ENCODE measurements at regions not wholly inside any gene's neighbourhood (a gene's known extent, or its start where the extent isn't known, plus 50 kb on each side); places are given as distances from the start of the nearest gene placed in this dataset.
"Not testable (repeated sequence)": the region's sequence is repeated elsewhere in the genome, so short reads cannot be mapped to it uniquely, and the experiment has no call there.

DNA sequence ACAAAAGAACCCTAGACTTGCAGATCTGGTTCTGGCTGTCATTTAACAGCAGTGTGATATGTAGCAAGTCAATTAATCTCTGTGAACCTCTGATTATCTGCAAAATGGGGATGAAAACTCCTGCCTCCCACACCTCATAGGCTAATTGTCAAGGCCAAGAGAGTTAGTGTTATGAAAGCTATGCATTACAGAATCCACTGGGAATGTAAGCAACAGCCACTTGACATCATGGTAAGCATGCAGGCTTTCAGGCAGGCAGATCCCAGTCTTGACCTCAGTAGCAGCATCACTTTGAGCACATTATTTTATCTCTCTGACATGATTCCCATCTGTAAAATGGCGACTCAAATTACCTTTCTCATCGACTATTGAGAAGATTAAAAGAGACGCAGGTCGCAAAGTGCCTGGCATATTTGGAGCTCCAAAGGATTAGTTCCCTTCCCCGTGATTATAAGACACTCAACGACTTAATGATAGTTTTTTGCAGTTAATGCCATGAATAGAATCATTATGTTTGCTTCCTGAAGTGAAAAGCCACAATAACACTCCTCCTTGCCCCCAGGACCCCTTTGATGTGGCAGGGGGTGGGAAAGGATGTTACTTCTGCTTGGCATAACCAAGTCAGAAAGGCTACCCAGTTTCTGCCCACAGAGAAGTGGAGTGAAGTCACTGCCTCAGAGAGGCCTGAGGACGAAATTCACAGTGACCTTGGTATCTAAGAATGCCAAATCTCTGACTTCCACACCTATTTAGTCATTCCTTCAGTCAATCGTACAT, 273.0 kb upstream of the NFIA start:
- no peak overlapping the region for H3K4me3 ChIP-seq
- no peaks in the 10 kb centered on the region for H3K36me3 ChIP-seq
- 76% methylated on average over 8 of the region's 8 CpGs for WGBS
- no peak for DNase-seq (ENCODE audit: low spot score in 2 of 2)
- no peaks in the 10 kb centered on the region for H3K9me3 ChIP-seq
- no peak overlapping the region for H3K27ac ChIP-seq
- H3K27me3 ChIP-seq: no peaks in the 10 kb centered on the region
- TF ChIP-seq, protein P1, sequence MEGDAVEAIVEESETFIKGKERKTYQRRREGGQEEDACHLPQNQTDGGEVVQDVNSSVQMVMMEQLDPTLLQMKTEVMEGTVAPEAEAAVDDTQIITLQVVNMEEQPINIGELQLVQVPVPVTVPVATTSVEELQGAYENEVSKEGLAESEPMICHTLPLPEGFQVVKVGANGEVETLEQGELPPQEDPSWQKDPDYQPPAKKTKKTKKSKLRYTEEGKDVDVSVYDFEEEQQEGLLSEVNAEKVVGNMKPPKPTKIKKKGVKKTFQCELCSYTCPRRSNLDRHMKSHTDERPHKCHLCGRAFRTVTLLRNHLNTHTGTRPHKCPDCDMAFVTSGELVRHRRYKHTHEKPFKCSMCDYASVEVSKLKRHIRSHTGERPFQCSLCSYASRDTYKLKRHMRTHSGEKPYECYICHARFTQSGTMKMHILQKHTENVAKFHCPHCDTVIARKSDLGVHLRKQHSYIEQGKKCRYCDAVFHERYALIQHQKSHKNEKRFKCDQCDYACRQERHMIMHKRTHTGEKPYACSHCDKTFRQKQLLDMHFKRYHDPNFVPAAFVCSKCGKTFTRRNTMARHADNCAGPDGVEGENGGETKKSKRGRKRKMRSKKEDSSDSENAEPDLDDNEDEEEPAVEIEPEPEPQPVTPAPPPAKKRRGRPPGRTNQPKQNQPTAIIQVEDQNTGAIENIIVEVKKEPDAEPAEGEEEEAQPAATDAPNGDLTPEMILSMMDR (IDR thresholded peaks at IDR 0.05): no peak
- TF ChIP-seq POLR2A (IDR thresholded peaks at IDR 0.05) (no peak), EP300 (IDR thresholded peaks at IDR 0.05) (no peak), POLR2AphosphoS5 (IDR thresholded peaks at IDR 0.05) (no peak)
- H3K4me1 ChIP-seq: no peaks in the 10 kb centered on the region

DNA sequence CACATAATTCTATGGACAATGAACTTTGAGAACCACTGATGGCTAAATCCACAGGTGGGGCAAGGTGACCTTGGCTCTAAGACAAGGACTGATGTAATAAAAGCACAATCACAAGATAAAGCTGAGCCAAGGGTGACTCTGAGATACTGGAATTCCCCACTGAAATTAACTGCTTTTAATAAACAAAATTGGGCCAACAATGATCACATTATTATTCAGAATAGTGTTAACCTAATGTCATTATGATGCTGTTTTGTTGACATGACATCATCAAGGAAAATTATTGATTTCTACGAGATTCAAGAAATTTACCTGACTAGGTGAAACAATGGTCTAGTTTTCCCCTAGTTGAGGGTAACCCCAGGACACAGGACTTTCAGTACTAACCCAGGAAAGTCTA, 273.7 kb upstream of the NFIA start:
- Histone ChIP-seq H3K9me3 (no peaks in the 10 kb centered on the region), H3K27me3 (no peaks in the 10 kb centered on the region)
- WGBS: 74% methylated on average over 1 of the region's 1 CpG

DNA sequence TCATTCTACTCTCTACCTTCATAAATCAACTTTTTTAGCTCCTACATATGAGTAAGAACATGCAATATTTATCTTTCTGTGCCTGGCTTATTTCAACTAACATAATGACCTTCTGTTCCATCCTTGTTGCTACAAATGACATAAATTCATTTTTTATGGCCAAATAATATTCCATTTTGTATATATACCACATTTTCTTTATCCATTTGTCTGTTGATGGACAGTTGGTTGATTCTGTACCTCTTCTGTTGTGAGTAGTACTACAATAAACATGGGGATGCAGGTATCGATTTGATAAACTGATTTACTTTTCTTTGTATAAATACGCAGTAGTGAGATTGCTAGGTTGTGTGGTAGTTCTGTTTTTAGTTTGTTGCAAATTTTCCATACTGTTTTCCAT, 279.5 kb upstream of the NFIA start:
- no peak for TF ChIP-seq POLR2AphosphoS5 (IDR thresholded peaks at IDR 0.05)
- TF ChIP-seq POLR2A (IDR thresholded peaks at IDR 0.05): no peak
- TF ChIP-seq, protein P1 (IDR thresholded peaks at IDR 0.05): no peak
- no peak for TF ChIP-seq EP300 (IDR thresholded peaks at IDR 0.05)

More for the DNA sequence above, 273.7 kb upstream of the NFIA start:
- Histone ChIP-seq H3K4me1 (no peaks in the 10 kb centered on the region), H3K4me3 (no peak overlapping the region), H3K27ac (no peak overlapping the region), H3K36me3 (no peaks in the 10 kb centered on the region)
- TF ChIP-seq EP300 (IDR thresholded peaks at IDR 0.05): no peak
- TF ChIP-seq POLR2A (IDR thresholded peaks at IDR 0.05): no peak
- TF ChIP-seq, protein P1 (IDR thresholded peaks at IDR 0.05): no peak
- no peak for TF ChIP-seq POLR2AphosphoS5 (IDR thresholded peaks at IDR 0.05)
- DNase-seq (ENCODE audit: low spot score in 2 of 2): no peak

DNA sequence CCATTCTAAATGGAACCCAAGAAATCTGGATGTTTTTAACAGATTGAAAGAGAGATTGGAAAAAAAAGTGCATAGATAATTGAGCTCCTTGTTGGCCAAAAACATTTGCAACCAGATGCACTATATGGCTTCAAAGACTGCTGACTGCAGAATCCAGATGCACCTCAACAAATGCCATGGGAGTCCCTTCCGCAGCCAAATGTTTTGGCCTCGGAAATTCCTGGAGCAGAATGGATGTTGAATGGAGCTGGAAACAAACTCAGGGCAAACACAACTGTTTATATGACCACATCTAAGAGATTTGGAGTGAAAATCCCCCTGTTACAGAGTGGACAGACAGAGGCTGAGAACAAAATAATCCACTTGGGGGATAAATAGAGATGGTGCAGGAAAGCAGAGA, 285.0 kb upstream of the NFIA start:
- 56% methylated on average over 2 of the region's 2 CpGs for WGBS
- Histone ChIP-seq H3K9me3 (no peaks in the 10 kb centered on the region), H3K36me3 (no peaks in the 10 kb centered on the region), H3K27me3 (no peaks in the 10 kb centered on the region), H3K4me1 (no peaks in the 10 kb centered on the region), H3K27ac (no peak overlapping the region), H3K4me3 (no peak overlapping the region)
- TF ChIP-seq, protein P1 (IDR thresholded peaks at IDR 0.05): no peak
- TF ChIP-seq POLR2AphosphoS5 (IDR thresholded peaks at IDR 0.05): no peak
- TF ChIP-seq EP300 (IDR thresholded peaks at IDR 0.05): no peak
- TF ChIP-seq POLR2A (IDR thresholded peaks at IDR 0.05): no peak
- DNase-seq (ENCODE audit: low spot score in 2 of 2): no peak

More for the DNA sequence above, 279.5 kb upstream of the NFIA start:
- WGBS: 99% methylated on average over 2 of the region's 2 CpGs
- Histone ChIP-seq H3K9me3 (no peaks in the 10 kb centered on the region), H3K4me3 (no peak overlapping the region), H3K27ac (no peak overlapping the region), H3K4me1 (no peaks in the 10 kb centered on the region), H3K36me3 (no peaks in the 10 kb centered on the region), H3K27me3 (no peaks in the 10 kb centered on the region)
- no peak for DNase-seq (ENCODE audit: low spot score in 2 of 2)

DNA sequence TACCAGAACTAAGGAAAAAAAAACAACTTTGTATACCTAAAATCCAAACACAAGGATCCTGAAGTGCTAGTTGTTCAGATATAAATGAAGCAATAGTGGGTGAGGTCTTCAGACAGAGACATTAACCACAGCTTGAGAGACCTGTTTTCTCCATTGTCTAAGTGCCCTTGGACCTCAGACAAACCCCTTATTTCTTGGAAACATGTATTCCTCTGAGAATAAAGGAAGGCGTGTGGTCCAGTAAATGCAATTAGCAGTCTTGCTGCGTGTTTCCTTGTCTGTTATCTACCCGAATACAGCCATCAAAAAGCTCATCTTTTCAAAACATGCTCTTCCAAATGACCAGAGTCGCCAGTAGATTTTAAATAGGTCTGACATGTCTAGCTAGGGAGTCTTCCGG, 291.1 kb upstream of the NFIA start:
- WGBS: 76% methylated on average over 5 of the region's 5 CpGs
- no peak for DNase-seq (ENCODE audit: low spot score in 2 of 2)
- Histone ChIP-seq H3K4me3 (no peak overlapping the region), H3K27ac (no peak overlapping the region), H3K4me1 (no peaks in the 10 kb centered on the region), H3K36me3 (no peaks in the 10 kb centered on the region), H3K9me3 (no peaks in the 10 kb centered on the region), H3K27me3 (no peaks in the 10 kb centered on the region)
- no peak for TF ChIP-seq POLR2A (IDR thresholded peaks at IDR 0.05)
- TF ChIP-seq, protein P1 (IDR thresholded peaks at IDR 0.05): no peak
- TF ChIP-seq POLR2AphosphoS5 (IDR thresholded peaks at IDR 0.05): no peak
- no peak for TF ChIP-seq EP300 (IDR thresholded peaks at IDR 0.05)

DNA sequence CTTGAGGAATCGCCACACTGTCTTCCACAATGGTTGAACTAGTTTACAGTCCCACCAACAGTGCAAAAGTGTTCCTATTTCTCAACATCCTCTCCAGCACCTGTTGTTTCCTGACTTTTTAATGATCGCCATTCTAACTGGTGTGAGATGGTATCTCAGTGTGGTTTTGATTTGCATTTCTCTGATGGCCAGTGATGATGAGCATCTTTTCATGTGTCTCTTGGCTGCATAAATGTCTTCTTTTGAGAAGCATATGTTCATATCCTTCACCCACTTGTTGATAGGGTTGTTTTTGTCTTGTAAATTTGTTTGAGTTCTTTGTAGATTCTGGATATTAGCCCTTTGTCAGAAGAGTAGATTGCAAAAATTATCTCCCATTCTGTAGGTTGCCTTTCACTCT, 309.3 kb upstream of the NFIA start:
- H3K4me3 ChIP-seq; H3K4me1 ChIP-seq; H3K36me3 ChIP-seq; H3K27ac ChIP-seq; DNase-seq (ENCODE audit: low spot score in 2 of 2); H3K9me3 ChIP-seq; H3K27me3 ChIP-seq: not testable (repeated sequence)
- WGBS: 85% methylated on average over 2 of the region's 2 CpGs

Data from suprapubic skin (tissue), 4 donors.